ENCODE measurements at regions not wholly inside any gene's neighbourhood (a gene's known extent, or its start where the extent isn't known, plus 50 kb on each side); places are given as distances from the start of the nearest gene placed in this dataset.

GRCh38 chrX:45781901-45782553 is 581.4 kb upstream of the DIPK2B start:
- no peak for TF ChIP-seq POLR2A (IDR thresholded peaks at IDR 0.05)
- TF ChIP-seq POLR2AphosphoS5 (IDR thresholded peaks at IDR 0.05; ENCODE audit: insufficient read depth in 1 of 2, low read depth in 1 of 2): no peak
